Activated CD4-positive, alpha-beta T cell treated with anti-CD3 and anti-CD28 coated beads, Interleukin-2, amount 50 U/mL, for 24 hours (primary cell): ENCODE measurements at regions not wholly inside any gene's neighbourhood (a gene's known extent, or its start where the extent isn't known, plus 50 kb on each side); places are given as distances from the start of the nearest gene placed in this dataset.

Experiments
- DNase-seq, 2 donors: peaks; one replicate each; pipeline ENCODE4 v3.0.0-alpha.2; 2020; ENCODE audit warnings: low read depth in 1 of 2, low spot score in 1 of 2

GRCh38 chrX:39981946-39982345 is 115.8 kb downstream of the BCOR start:
- no peak for DNase-seq

GRCh38 chrX:39982948-39983347 is 114.8 kb downstream of the BCOR start:
- DNase-seq = no peak

- DNase-seq = no peak
Measured at GRCh38 chrX:39983715-39984114, 114.0 kb downstream of the BCOR start.

- no peak for DNase-seq
Measured at GRCh38 chrX:39984191-39984956, 113.4 kb downstream of the BCOR start.

- no peak for DNase-seq
Measured at GRCh38 chrX:39985071-39985470, 112.7 kb downstream of the BCOR start.

- DNase-seq = no peak
Measured at GRCh38 chrX:39985551-39985950, 112.2 kb downstream of the BCOR start.

- no peak for DNase-seq
Measured at GRCh38 chrX:39988496-39988895, 109.3 kb downstream of the BCOR start.

- DNase-seq = no peak
Measured at GRCh38 chrX:39990388-39990787, 107.4 kb downstream of the BCOR start.

GRCh38 chrX:39992300-39992699 is 105.5 kb downstream of the BCOR start:
- no peak for DNase-seq

GRCh38 chrX:39995457-39995856 is 102.3 kb downstream of the BCOR start:
- DNase-seq = no peak

- no peak for DNase-seq
Measured at GRCh38 chrX:39996536-39996935, 101.2 kb downstream of the BCOR start.

GRCh38 chrX:39998636-39999406 is 98.9 kb downstream of the BCOR start:
- no peak for DNase-seq
